CD14-positive monocyte (primary cell): ENCODE measurements at regions not wholly inside any gene's neighbourhood (a gene's known extent, or its start where the extent isn't known, plus 50 kb on each side); places are given as distances from the start of the nearest gene placed in this dataset.

Experiments used
- DNase-seq, 3 donors: peaks; one replicate each; pipeline ENCODE4 v3.0.0-alpha.2; 2011 to 2022
- H2AFZ ChIP-seq: 2 replicates; pipeline ENCODE4 v1.6.0; 2012; ENCODE audit warnings: mild to moderate bottlenecking, low read depth, low read length, inconsistent platforms; ENCODE audit not compliant: insufficient read depth, poor library complexity, severe bottlenecking
- H3K27ac ChIP-seq, 2 donors: 1 replicate in 1 of 2; 2 replicates in 1 of 2; pipeline ENCODE4 v1.5.1; 2012 to 2013; ENCODE audit warnings: low read length in 2 of 2, control low read depth in 1 of 2, inconsistent platforms in 1 of 2, low read depth in 1 of 2, mild to moderate bottlenecking in 1 of 2
- H3K27me3 ChIP-seq, 2 donors: one replicate each; pipeline versions ENCODE4 v1.6.0 to v1.6.1; 2011 to 2013; ENCODE audit warnings: low read length in 2 of 2; ENCODE audit not compliant: control insufficient read depth in 2 of 2, insufficient read depth in 2 of 2
- H3K36me3 ChIP-seq, 2 donors: replicated peaks in 1 of 2; 1 replicate in 1 of 2; 2 replicates in 1 of 2; pipeline versions ENCODE4 v1.5.1 to v1.6.1; 2012 to 2013; ENCODE audit warnings: low read length in 2 of 2, control low read depth in 1 of 2, inconsistent platforms in 1 of 2, mild to moderate bottlenecking in 1 of 2; ENCODE audit not compliant: insufficient read depth in 2 of 2, control insufficient read depth in 1 of 2
- H3K4me1 ChIP-seq, 2 donors: 1 replicate in 1 of 2; 2 replicates in 1 of 2; pipeline versions ENCODE4 v1.5.1 to v1.6.1; 2012 to 2013; ENCODE audit warnings: low read length in 2 of 2, control low read depth in 1 of 2, inconsistent platforms in 1 of 2, mild to moderate bottlenecking in 1 of 2, moderate library complexity in 1 of 2; ENCODE audit not compliant: insufficient read depth in 2 of 2, control insufficient read depth in 1 of 2
- H3K4me2 ChIP-seq: replicated peaks from 2 replicates; pipeline ENCODE3; 2012; ENCODE audit warnings: low read length, moderate library complexity, mild to moderate bottlenecking; ENCODE audit not compliant: poor library complexity, severe bottlenecking; ENCODE audit errors: extremely low read depth
- H3K4me3 ChIP-seq, 3 experiments: fragments of 200-600 bp in 1 of 3; sonication (generic) in 1 of 3; replicated peaks in 1 of 3; 1 replicate in 2 of 3; 2 replicates in 1 of 3; pipeline ENCODE4 v1.5.1; 2011 to 2013; ENCODE audit warnings: low read length in 3 of 3, mild to moderate bottlenecking in 3 of 3, control low read depth in 2 of 3, low read depth in 2 of 3, inconsistent platforms in 1 of 3, moderate library complexity in 1 of 3
- H3K79me2 ChIP-seq: 2 replicates; pipeline ENCODE4 v1.6.0; 2012; ENCODE audit warnings: mild to moderate bottlenecking, control low read depth, inconsistent platforms, low read length, moderate library complexity; ENCODE audit not compliant: insufficient read depth
- H3K9ac ChIP-seq: 2 replicates; pipeline ENCODE4 v1.6.0; 2017; ENCODE audit warnings: low read length, mild to moderate bottlenecking; ENCODE audit not compliant: insufficient read depth, poor library complexity, severe bottlenecking
- H3K9me3 ChIP-seq, 2 donors: replicated peaks in 1 of 2; 1 replicate in 1 of 2; 2 replicates in 1 of 2; pipeline versions ENCODE4 v1.5.1 to v1.6.1; 2012 to 2013; ENCODE audit warnings: low read length in 2 of 2, control low read depth in 1 of 2; ENCODE audit not compliant: control insufficient read depth in 1 of 2, insufficient read depth in 1 of 2
- H4K20me1 ChIP-seq: 2 replicates; pipeline ENCODE4 v1.6.0; 2012; ENCODE audit warnings: mild to moderate bottlenecking, low read length, control low read depth, moderate library complexity; ENCODE audit not compliant: insufficient read depth
- H3K27ac Mint-ChIP-seq, 7 donors: one replicate each; pipeline ENCODE4 v1.8.0; 2020; ENCODE audit warnings: mild to moderate bottlenecking in 7 of 7, mixed read lengths in 7 of 7, moderate library complexity in 6 of 7, inconsistent platforms in 2 of 7
- H3K27me3 Mint-ChIP-seq, 3 donors: one replicate each; pipeline ENCODE4 v1.8.0; 2021 to 2022; ENCODE audit warnings: low read depth in 3 of 3, mild to moderate bottlenecking in 3 of 3, mixed read lengths in 3 of 3, moderate library complexity in 3 of 3, inconsistent platforms in 1 of 3
- H3K36me3 Mint-ChIP-seq, 2 donors: one replicate each; pipeline ENCODE4 v1.8.0; 2020; ENCODE audit warnings: mixed read lengths in 2 of 2, inconsistent platforms in 1 of 2, mild to moderate bottlenecking in 1 of 2
- H3K4me1 Mint-ChIP-seq: one replicate; pipeline ENCODE4 v1.8.0; 2020; ENCODE audit warnings: mild to moderate bottlenecking, mixed read lengths
- H3K4me3 Mint-ChIP-seq, 2 donors: one replicate each; pipeline ENCODE4 v1.8.0; 2020; ENCODE audit warnings: mild to moderate bottlenecking in 2 of 2, mixed read lengths in 2 of 2, moderate library complexity in 1 of 2
- H3K9me3 Mint-ChIP-seq, 7 donors: one replicate each; pipeline ENCODE4 v1.8.0; 2020 to 2022; ENCODE audit warnings: mixed read lengths in 7 of 7, mild to moderate bottlenecking in 6 of 7, moderate library complexity in 6 of 7, inconsistent platforms in 2 of 7
- CTCF ChIP-seq: fragments of 200-600 bp; IDR thresholded peaks from one replicate; pipeline ENCODE4 v1.8.0; 2022; ENCODE audit warnings: antibody characterized with exemption, mild to moderate bottlenecking
- WGBS: methylation state at CpG from one replicate; pipeline ENCODE4 v1.1.5; 2013; ENCODE audit warnings: missing lambda C conversion rate; ENCODE audit not compliant: insufficient coverage; 5-methylcytosine and 5-hydroxymethylcytosine counted together
- intact Hi-C, 2 donors: fragments of 100-400 bp; cut with micrococcal nuclease; formaldehyde crosslinking; loops; one replicate each; pipeline versions ENCODE4 v1.15.0 to v1.15.1; 2023

- H3K36me3 ChIP-seq: no peaks in the 10 kb centered on the region
- H3K4me1 Mint-ChIP-seq: no peaks in the 10 kb centered on the region
- H3K36me3 Mint-ChIP-seq: no peaks in the 10 kb centered on the region
- H3K9me3 Mint-ChIP-seq: peaks cover 0 to 2% (median 0%) of the 10 kb centered on the region in 7 donors
- H3K9me3 ChIP-seq: no peaks in the 10 kb centered on the region
- no peak overlapping the region for H3K9ac ChIP-seq
- no peak overlapping the region for H3K4me3 Mint-ChIP-seq
- H3K4me1 ChIP-seq: no peaks in the 10 kb centered on the region
- H3K27ac ChIP-seq: no peak overlapping the region
- no peaks in the 10 kb centered on the region for H3K27me3 ChIP-seq
- no peaks in the 10 kb centered on the region for H4K20me1 ChIP-seq
- WGBS: no CpG with 5 or more reads among the region's 1 CpG
- no peak overlapping the region for H3K4me3 ChIP-seq
- no peak overlapping the region for H3K27ac Mint-ChIP-seq
- no peaks in the 10 kb centered on the region for H3K27me3 Mint-ChIP-seq
- intact Hi-C loops: no loop called here
- no peak overlapping the region for H2AFZ ChIP-seq
- no peak overlapping the region for H3K4me2 ChIP-seq
- H3K79me2 ChIP-seq: no peaks in the 10 kb centered on the region
- no peak for DNase-seq
- TF ChIP-seq CTCF: no peak
These were observed 182.2 kb upstream of the TEX13C start for GRCh38 chrX:125137521-125137920.

GRCh38 chrX:125150231-125150630, 169.4 kb upstream of the TEX13C start:
- Mint-ChIP-seq H3K9me3 (peaks cover 0 to 3% (median 0%) of the 10 kb centered on the region in 7 donors), H3K36me3 (no peaks in the 10 kb centered on the region), H3K4me3 (no peak overlapping the region), H3K27ac (no peak overlapping the region), H3K4me1 (no peaks in the 10 kb centered on the region), H3K27me3 (no peaks in the 10 kb centered on the region)
- Histone ChIP-seq H3K27me3 (no peaks in the 10 kb centered on the region), H4K20me1 (no peaks in the 10 kb centered on the region), H3K4me2 (no peak overlapping the region), H3K9ac (no peak overlapping the region), H3K9me3 (no peaks in the 10 kb centered on the region), H3K36me3 (no peaks in the 10 kb centered on the region), H3K27ac (no peak overlapping the region), H3K79me2 (no peaks in the 10 kb centered on the region), H3K4me3 (no peak overlapping the region), H3K4me1 (no peaks in the 10 kb centered on the region), H2AFZ (no peak overlapping the region)
- DNase-seq: no peak
- intact Hi-C loops: no loop called here
- TF ChIP-seq CTCF: no peak
- no CpG with 5 or more reads among the region's 2 CpGs for WGBS
